SU-DHL-6 (cell line): ENCODE measurements at regions not wholly inside any gene's neighbourhood (a gene's known extent, or its start where the extent isn't known, plus 50 kb on each side); places are given as distances from the start of the nearest gene placed in this dataset.

Source experiments
- EZH2phosphoT487 ChIP-seq: fragments of 200-600 bp; sonication (generic), shearing (Covaris generic); conservative IDR thresholded peaks from 2 replicates; pipeline ENCODE4 v1.6.1; 2018; ENCODE audit warnings: mild to moderate bottlenecking, antibody characterized with exemption, low read length, moderate library complexity, mixed read lengths
- TF ChIP-seq, protein P1 (sequence below): fragments of 200-600 bp; sonication (generic); IDR thresholded peaks from one replicate; pipeline ENCODE4 v1.5.1; 2017; ENCODE audit warnings: antibody characterized with exemption, mild to moderate bottlenecking, low read length, moderate library complexity; ENCODE audit not compliant: insufficient read depth, poor library complexity, severe bottlenecking

DNA sequence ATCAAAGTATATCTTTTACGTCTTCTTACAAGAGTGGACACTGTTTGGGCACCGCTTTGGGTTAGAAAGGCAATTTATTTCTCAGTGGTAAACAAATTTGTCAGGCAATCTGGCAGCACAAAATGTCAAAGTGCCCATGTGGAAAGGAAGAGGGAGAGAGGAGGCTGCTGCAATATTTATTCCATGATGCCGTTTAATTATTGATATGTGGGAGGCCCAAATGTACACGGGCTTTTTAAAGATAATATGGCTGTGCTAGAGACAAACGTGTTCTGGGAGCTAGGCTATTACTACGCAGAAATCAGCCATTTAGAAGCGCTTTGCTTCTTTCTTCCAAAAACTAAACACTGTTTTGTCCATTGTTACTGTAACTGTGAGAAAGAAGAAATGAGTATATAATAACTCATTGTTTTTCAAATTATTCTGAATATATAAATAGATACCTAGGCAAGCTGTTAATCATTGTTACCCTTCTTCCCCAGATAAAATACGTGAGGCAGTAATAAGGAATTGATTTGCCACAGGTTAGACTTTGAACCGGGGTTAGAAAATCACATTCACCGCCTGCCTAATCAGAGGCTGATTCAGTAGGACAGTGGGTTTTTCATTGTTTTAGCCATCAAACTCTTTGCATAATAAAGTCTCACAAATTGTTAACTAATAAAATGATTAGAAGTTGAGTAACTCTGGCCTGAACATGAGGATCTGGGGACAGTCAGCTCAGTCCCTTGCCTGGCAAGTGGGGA is 116.5 kb upstream of the FRMD4A start:
- TF ChIP-seq, protein P1, sequence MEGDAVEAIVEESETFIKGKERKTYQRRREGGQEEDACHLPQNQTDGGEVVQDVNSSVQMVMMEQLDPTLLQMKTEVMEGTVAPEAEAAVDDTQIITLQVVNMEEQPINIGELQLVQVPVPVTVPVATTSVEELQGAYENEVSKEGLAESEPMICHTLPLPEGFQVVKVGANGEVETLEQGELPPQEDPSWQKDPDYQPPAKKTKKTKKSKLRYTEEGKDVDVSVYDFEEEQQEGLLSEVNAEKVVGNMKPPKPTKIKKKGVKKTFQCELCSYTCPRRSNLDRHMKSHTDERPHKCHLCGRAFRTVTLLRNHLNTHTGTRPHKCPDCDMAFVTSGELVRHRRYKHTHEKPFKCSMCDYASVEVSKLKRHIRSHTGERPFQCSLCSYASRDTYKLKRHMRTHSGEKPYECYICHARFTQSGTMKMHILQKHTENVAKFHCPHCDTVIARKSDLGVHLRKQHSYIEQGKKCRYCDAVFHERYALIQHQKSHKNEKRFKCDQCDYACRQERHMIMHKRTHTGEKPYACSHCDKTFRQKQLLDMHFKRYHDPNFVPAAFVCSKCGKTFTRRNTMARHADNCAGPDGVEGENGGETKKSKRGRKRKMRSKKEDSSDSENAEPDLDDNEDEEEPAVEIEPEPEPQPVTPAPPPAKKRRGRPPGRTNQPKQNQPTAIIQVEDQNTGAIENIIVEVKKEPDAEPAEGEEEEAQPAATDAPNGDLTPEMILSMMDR: no peak
- no peak for TF ChIP-seq EZH2phosphoT487
